ENCODE measurements at regions not wholly inside any gene's neighbourhood (a gene's known extent, or its start where the extent isn't known, plus 50 kb on each side); places are given as distances from the start of the nearest gene placed in this dataset.

- TF ChIP-seq ZNF687 (IDR thresholded peaks at IDR 0.05) = no peak
- TF ChIP-seq IRF3 (IDR thresholded peaks at IDR 0.05) = no peak
- TF ChIP-seq SMC3 (IDR thresholded peaks at IDR 0.05; ENCODE audit: borderline replicate concordance, low read length) = peak; percentile 35; the same call in 1 of the 2 replicates
- peak; percentile 39; the same call in 1 of the 2 replicates for TF ChIP-seq RAD21 (IDR thresholded peaks at IDR 0.05; ENCODE audit: insufficient read depth, low read depth, low read length)
- no peak for TF ChIP-seq SMARCA5 (IDR thresholded peaks at IDR 0.05)
- TF ChIP-seq MEF2B (IDR thresholded peaks at IDR 0.05; ENCODE audit: partially characterized antibody, poor library complexity, severe bottlenecking) = no peak
- no peak for TF ChIP-seq FOXM1 (IDR thresholded peaks at IDR 0.05; ENCODE audit: low read depth, low read length)
- no peak for TF ChIP-seq RAD51 (IDR thresholded peaks at IDR 0.05)
- no peak for TF ChIP-seq POLR2A (IDR thresholded peaks at IDR 0.05; ENCODE audit: low read depth, low read length)
- no peak for TF ChIP-seq NKRF (conservative IDR thresholded peaks at IDR 0.05)
Measured at GRCh38 chr4:63528256-63528991, 880.8 kb downstream of the TECRL start (continued).

Data from GM12878 (cell line).